ENCODE measurements at regions not wholly inside any gene's neighbourhood (a gene's known extent, or its start where the extent isn't known, plus 50 kb on each side); places are given as distances from the start of the nearest gene placed in this dataset.

- DNase-seq = no peak
Observed at GRCh38 chr16:82404586-82405315, 222.0 kb upstream of the CDH13 start.

- no peak for DNase-seq
Observed at GRCh38 chr16:82402665-82403218, 224.0 kb upstream of the CDH13 start.

- DNase-seq = no peak
Observed at GRCh38 chr16:82400046-82400445, 226.7 kb upstream of the CDH13 start.

- peak; percentile 28 to 35 for DNase-seq
Observed at GRCh38 chr16:82396509-82396908, 226.5 kb upstream of the MPHOSPH6 start.

- peak in 1 of 2 experiments; percentile 8 for DNase-seq
Observed at GRCh38 chr16:82395212-82395611, 225.2 kb upstream of the MPHOSPH6 start.

- DNase-seq = no peak
Observed at GRCh38 chr16:82391690-82392089, 221.7 kb upstream of the MPHOSPH6 start.

GRCh38 chr16:82389956-82390650, 220.1 kb upstream of the MPHOSPH6 start:
- no peak for DNase-seq

GRCh38 chr16:82386761-82387160, 216.7 kb upstream of the MPHOSPH6 start:
- DNase-seq = no peak

- DNase-seq = no peak
Observed at GRCh38 chr16:82384949-82385348, 214.9 kb upstream of the MPHOSPH6 start.

GRCh38 chr16:82384017-82384416, 214.0 kb upstream of the MPHOSPH6 start:
- DNase-seq = no peak

GRCh38 chr16:82382521-82382920, 212.5 kb upstream of the MPHOSPH6 start:
- DNase-seq = no peak

- no peak for DNase-seq
Observed at GRCh38 chr16:82379551-82379950, 209.5 kb upstream of the MPHOSPH6 start.

GRCh38 chr16:82373976-82374375, 204.0 kb upstream of the MPHOSPH6 start:
- no peak for DNase-seq

- DNase-seq = no peak
Observed at GRCh38 chr16:82370282-82370681, 200.3 kb upstream of the MPHOSPH6 start.

- DNase-seq = peak; percentile 15 to 18
Observed at GRCh38 chr16:82368041-82368440, 198.0 kb upstream of the MPHOSPH6 start.

- no peak for DNase-seq
Observed at GRCh38 chr16:82366462-82366861, 196.4 kb upstream of the MPHOSPH6 start.

GRCh38 chr16:82364690-82365089, 194.7 kb upstream of the MPHOSPH6 start:
- DNase-seq = no peak

GRCh38 chr16:82363026-82363816, 193.2 kb upstream of the MPHOSPH6 start:
- no peak for DNase-seq

- DNase-seq = no peak
Observed at GRCh38 chr16:82361885-82362284, 191.9 kb upstream of the MPHOSPH6 start.

GRCh38 chr16:82360024-82360783, 190.2 kb upstream of the MPHOSPH6 start:
- no peak for DNase-seq

GRCh38 chr16:82358606-82359221, 188.7 kb upstream of the MPHOSPH6 start:
- DNase-seq = no peak

GRCh38 chr16:82358161-82358560, 188.1 kb upstream of the MPHOSPH6 start:
- DNase-seq = no peak
